HepG2 (cell line): ENCODE measurements at regions not wholly inside any gene's neighbourhood (a gene's known extent, or its start where the extent isn't known, plus 50 kb on each side); places are given as distances from the start of the nearest gene placed in this dataset.

Source experiments
- ATAC-seq: fragments of 200-7000 bp; cut with Tn5 transposase; 3 replicates; pipeline ENCODE4 v1.9.1; 2020; ENCODE audit warnings: mild to moderate bottlenecking, moderate library complexity
- BruUV-seq: library from RNA; stranded (reverse); fragments of 400-500 nt; replicated peaks from 2 replicates; lab custom pipeline; 2021; lab: Mats Ljungman, UMichigan
- CTCF ChIA-PET: fragments of 300-600 bp; formaldehyde crosslinking; extraction: SDS; loops from one replicate; lab custom pipeline; 2021; ENCODE audit warnings: low total read pairs, inconsistent platforms, low intra/inter-chr PET ratio; lab: Yijun Ruan, JAX
- POLR2A ChIA-PET: fragments of 350-600 bp; sonication (Branson Sonifier 250); formaldehyde crosslinking; loops from one replicate; lab custom pipeline; 2020; ENCODE audit warnings: antibody characterized with exemption, inconsistent platforms; lab: Yijun Ruan, JAX
- DNase-seq: peaks from one replicate; pipeline ENCODE4 v3.0.0-alpha.2; 2015; ENCODE audit warnings: low spot score
- FAIRE-seq: peaks from 3 replicates; lab custom pipeline; 2011; peaks lifted over from hg19 to GRCh38; lab: Jason Lieb, UNC
- H2AFZ ChIP-seq: one replicate; pipeline ENCODE4 v1.6.1; 2011; ENCODE audit warnings: low read length, inconsistent platforms
- H3K27ac ChIP-seq: fragments of 300-600 bp; 3 replicates; pipeline ENCODE4 v1.8.0; 2011; ENCODE audit warnings: mixed run types, mild to moderate bottlenecking, mixed read lengths, low read length, inconsistent platforms; ENCODE audit not compliant: insufficient read depth; ENCODE audit errors: extremely low read length
- H3K27me3 ChIP-seq, 2 experiments: fragments of 200-600 bp in 1 of 2; 2 replicates in 1 of 2; 3 replicates in 1 of 2; pipeline versions ENCODE4 v1.6.0 to v1.8.0; 2011; ENCODE audit warnings: low read length in 2 of 2, mild to moderate bottlenecking in 2 of 2, moderate library complexity in 2 of 2, inconsistent platforms in 1 of 2; ENCODE audit not compliant: insufficient read depth in 2 of 2, control insufficient read depth in 1 of 2
- H3K36me3 ChIP-seq, 2 experiments: fragments of 200-600 bp in 1 of 2; replicated peaks in 1 of 2; 2 replicates in 1 of 2; 3 replicates in 1 of 2; pipeline versions ENCODE4 v1.5.1 to v1.8.0; 2011; ENCODE audit warnings: low read length in 2 of 2, inconsistent platforms in 1 of 2; ENCODE audit not compliant: insufficient read depth in 2 of 2, control insufficient read depth in 1 of 2
- H3K4me1 ChIP-seq: 2 replicates; pipeline ENCODE4 v1.5.1; 2012; ENCODE audit warnings: low read length, inconsistent platforms; ENCODE audit not compliant: insufficient read depth
- H3K4me2 ChIP-seq: 2 replicates; pipeline ENCODE4 v1.6.0; 2011; ENCODE audit warnings: low read depth, low read length, inconsistent platforms
- H3K4me3 ChIP-seq, 3 experiments: fragments of 200-600 bp in 1 of 3; sonication (generic), shearing (Covaris generic) in 1 of 3; replicated peaks in 1 of 3; 2 replicates each; pipeline ENCODE4 v1.5.1; 2011 to 2016; ENCODE audit warnings: low read length in 3 of 3, inconsistent platforms in 2 of 3, low read depth in 2 of 3, mild to moderate bottlenecking in 2 of 3, control low read depth in 1 of 3, mixed read lengths in 1 of 3; ENCODE audit not compliant: insufficient read depth in 1 of 3
- H3K79me2 ChIP-seq: one replicate; pipeline ENCODE4 v1.6.1; 2011; ENCODE audit warnings: low read length, inconsistent platforms; ENCODE audit not compliant: insufficient read depth
- H3K9ac ChIP-seq: 2 replicates; pipeline ENCODE4 v1.6.0; 2011; ENCODE audit warnings: mild to moderate bottlenecking, low read depth, low read length, inconsistent platforms; ENCODE audit not compliant: insufficient read depth
- H3K9me3 ChIP-seq: 2 replicates; pipeline ENCODE4 v1.5.1; 2012; ENCODE audit warnings: mild to moderate bottlenecking, low read length
- H4K20me1 ChIP-seq: 2 replicates; pipeline ENCODE4 v1.6.0; 2011; ENCODE audit warnings: inconsistent platforms, mild to moderate bottlenecking, low read length, moderate library complexity; ENCODE audit not compliant: insufficient read depth
- BRCA1 ChIP-seq: sonication (generic); formaldehyde crosslinking; IDR thresholded peaks from 2 replicates; pipeline ENCODE4 v1.4.0; 2020; ENCODE audit warnings: missing genetic modification reagents
- FOXP4 ChIP-seq: sonication (generic); formaldehyde crosslinking; IDR thresholded peaks from 2 replicates; pipeline ENCODE4 v1.4.0; 2020; ENCODE audit warnings: missing genetic modification reagents
- GLI4 ChIP-seq: sonication (generic); formaldehyde crosslinking; IDR thresholded peaks from 2 replicates; pipeline ENCODE4 v1.5.1; 2020; ENCODE audit warnings: missing genetic modification reagents, mild to moderate bottlenecking, moderate library complexity, borderline replicate concordance
- HIVEP1 ChIP-seq: sonication (generic); formaldehyde crosslinking; IDR thresholded peaks from 2 replicates; pipeline ENCODE4 v1.4.0; 2020; ENCODE audit warnings: mild to moderate bottlenecking, missing genetic modification reagents
- HMGXB4 ChIP-seq, 2 experiments: sonication (generic) in 1 of 2; formaldehyde crosslinking in 1 of 2; IDR thresholded peaks; 2 replicates each; pipeline versions ENCODE4 v1.4.0 to v1.6.1; 2018 to 2020; ENCODE audit warnings: missing genetic modification reagents in 2 of 2, borderline replicate concordance in 1 of 2, low read depth in 1 of 2, mild to moderate bottlenecking in 1 of 2, missing biosample characterization in 1 of 2
- KDM2A ChIP-seq: sonication (generic); formaldehyde crosslinking; IDR thresholded peaks from 2 replicates; pipeline ENCODE4 v1.4.0; 2020; ENCODE audit warnings: low read depth, missing genetic modification reagents, borderline replicate concordance
- NR2F1 ChIP-seq, 2 experiments: fragments of 450-650 bp in 1 of 2; formaldehyde crosslinking in 1 of 2; IDR thresholded peaks; 2 replicates each; pipeline versions ENCODE4 v1.5.0 to v1.6.1; 2016 to 2020; ENCODE audit warnings: mild to moderate bottlenecking in 1 of 2, missing compliant biosample characterization in 1 of 2, missing genetic modification reagents in 1 of 2, moderate library complexity in 1 of 2
- RBFOX2 ChIP-seq: fragments of 200-400 bp; formaldehyde crosslinking; IDR thresholded peaks from 2 replicates; pipeline ENCODE4 v1.6.1; 2017; ENCODE audit warnings: low read depth, mild to moderate bottlenecking, low read length
- RFXAP ChIP-seq: sonication (generic); formaldehyde crosslinking; IDR thresholded peaks from 2 replicates; pipeline ENCODE4 v1.4.0; 2020; ENCODE audit warnings: missing genetic modification reagents, borderline replicate concordance
- ZNF382 ChIP-seq: sonication (generic); formaldehyde crosslinking; IDR thresholded peaks from 2 replicates; pipeline ENCODE4 v1.5.0; 2020; ENCODE audit warnings: missing genetic modification reagents, mild to moderate bottlenecking, borderline replicate concordance
- ZNF513 ChIP-seq: sonication (generic); formaldehyde crosslinking; conservative IDR thresholded peaks from 2 replicates; pipeline ENCODE4 v1.5.0; 2020; ENCODE audit warnings: missing genetic modification reagents
- ZNF556 ChIP-seq: sonication (generic); formaldehyde crosslinking; IDR thresholded peaks from 2 replicates; pipeline ENCODE4 v1.4.0; 2020; ENCODE audit warnings: mild to moderate bottlenecking, missing genetic modification reagents, borderline replicate concordance
- WGBS: methylation state at CpG from one replicate; pipeline ENCODE4 v1.1.6; 2017; ENCODE audit warnings: low lambda C conversion rate; 5-methylcytosine and 5-hydroxymethylcytosine counted together
- in situ Hi-C: cut with HindIII; loops from 2 replicates; pipeline ENCODE4 v1.10.0; 2017; ENCODE audit warnings: low pct_unique_long_range_greater_than_20kb; ENCODE audit not compliant: extremely low pct_ligation_motif_present
- intact Hi-C: fragments of 100-400 bp; cut with micrococcal nuclease; formaldehyde crosslinking; loops from one replicate; pipeline ENCODE4 v1.10.0; 2022; ENCODE audit not compliant: unreplicated experiment
- TF ChIP-seq, protein P1 (sequence below): sonication (generic); formaldehyde crosslinking; IDR thresholded peaks from 2 replicates; pipeline ENCODE4 v1.9.0; 2021; ENCODE audit warnings: missing genetic modification reagents, borderline replicate concordance
- TF ChIP-seq, protein P2 (sequence below): sonication (generic); formaldehyde crosslinking; IDR thresholded peaks from 2 replicates; pipeline ENCODE4 v1.8.0; 2022; ENCODE audit warnings: mild to moderate bottlenecking, missing genetic modification reagents

GRCh38 chr2:7880126-7880525 lies 801.7 kb upstream of the ID2 start (continued):
- no peak for TF ChIP-seq FOXP4 (CRISPR knock-in tag)
- no peak for TF ChIP-seq NR2F1 (CRISPR knock-in tag; IDR thresholded peaks at IDR 0.05)
- TF ChIP-seq KDM2A (CRISPR knock-in tag) = no peak
- TF ChIP-seq BRCA1 (CRISPR knock-in tag) = no peak
- TF ChIP-seq HMGXB4 (CRISPR knock-in tag; IDR thresholded peaks at IDR 0.05; ENCODE audit: borderline replicate concordance in 1 of 2, low read depth in 1 of 2) = no peak
- no peak for TF ChIP-seq HIVEP1 (CRISPR knock-in tag)

DNA sequence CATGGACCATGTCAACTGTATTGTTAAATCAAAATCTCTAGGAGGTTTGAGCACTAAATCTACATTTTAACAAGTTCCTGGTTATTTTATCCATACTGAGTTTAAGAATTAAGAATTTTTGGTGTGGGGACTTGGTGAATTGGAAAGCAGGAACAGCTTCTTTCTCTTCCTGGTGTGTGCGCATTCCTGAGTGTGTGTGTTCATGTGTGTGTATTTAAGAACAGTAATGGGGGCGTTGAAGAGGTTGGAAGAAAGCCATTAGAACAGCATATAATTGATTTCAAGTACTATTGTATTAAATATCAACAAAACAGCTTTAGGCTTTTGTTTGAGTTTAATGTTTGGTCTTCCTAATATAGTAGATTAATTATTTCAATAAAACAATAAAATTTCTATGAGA lies 801.3 kb upstream of the ID2 start:
- no peak overlapping the region for H2AFZ ChIP-seq
- in situ Hi-C loops (no loop called here), intact Hi-C loops (no loop called here)
- ATAC-seq (no peak), FAIRE-seq (no peak), DNase-seq (no peak)
- no TSS peak for BruUV-seq
- no peak overlapping the region for H3K9ac ChIP-seq
- no peaks in the 10 kb centered on the region for H3K9me3 ChIP-seq
- no peak overlapping the region for H3K4me3 ChIP-seq
- H3K4me1 ChIP-seq = no peaks in the 10 kb centered on the region
- H4K20me1 ChIP-seq = no peaks in the 10 kb centered on the region
- H3K27ac ChIP-seq = no peak overlapping the region
- no peaks in the 10 kb centered on the region for H3K79me2 ChIP-seq
- no peaks in the 10 kb centered on the region for H3K27me3 ChIP-seq
- H3K36me3 ChIP-seq = no peaks in the 10 kb centered on the region
- ChIA-PET CTCF (no interaction called here), POLR2A (no interaction called here)
- H3K4me2 ChIP-seq = no peak overlapping the region
- WGBS = 51% methylated on average over 2 of the region's 2 CpGs
- TF ChIP-seq ZNF513 = no peak
- no peak for TF ChIP-seq RFXAP (CRISPR knock-in tag)
- TF ChIP-seq, protein P1, sequence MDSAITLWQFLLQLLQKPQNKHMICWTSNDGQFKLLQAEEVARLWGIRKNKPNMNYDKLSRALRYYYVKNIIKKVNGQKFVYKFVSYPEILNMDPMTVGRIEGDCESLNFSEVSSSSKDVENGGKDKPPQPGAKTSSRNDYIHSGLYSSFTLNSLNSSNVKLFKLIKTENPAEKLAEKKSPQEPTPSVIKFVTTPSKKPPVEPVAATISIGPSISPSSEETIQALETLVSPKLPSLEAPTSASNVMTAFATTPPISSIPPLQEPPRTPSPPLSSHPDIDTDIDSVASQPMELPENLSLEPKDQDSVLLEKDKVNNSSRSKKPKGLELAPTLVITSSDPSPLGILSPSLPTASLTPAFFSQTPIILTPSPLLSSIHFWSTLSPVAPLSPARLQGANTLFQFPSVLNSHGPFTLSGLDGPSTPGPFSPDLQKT (CRISPR knock-in tag) = no peak
- TF ChIP-seq RBFOX2 = no peak
- no peak for TF ChIP-seq ZNF556 (CRISPR knock-in tag)
- no peak for TF ChIP-seq GLI4 (CRISPR knock-in tag)
- TF ChIP-seq, protein P2, sequence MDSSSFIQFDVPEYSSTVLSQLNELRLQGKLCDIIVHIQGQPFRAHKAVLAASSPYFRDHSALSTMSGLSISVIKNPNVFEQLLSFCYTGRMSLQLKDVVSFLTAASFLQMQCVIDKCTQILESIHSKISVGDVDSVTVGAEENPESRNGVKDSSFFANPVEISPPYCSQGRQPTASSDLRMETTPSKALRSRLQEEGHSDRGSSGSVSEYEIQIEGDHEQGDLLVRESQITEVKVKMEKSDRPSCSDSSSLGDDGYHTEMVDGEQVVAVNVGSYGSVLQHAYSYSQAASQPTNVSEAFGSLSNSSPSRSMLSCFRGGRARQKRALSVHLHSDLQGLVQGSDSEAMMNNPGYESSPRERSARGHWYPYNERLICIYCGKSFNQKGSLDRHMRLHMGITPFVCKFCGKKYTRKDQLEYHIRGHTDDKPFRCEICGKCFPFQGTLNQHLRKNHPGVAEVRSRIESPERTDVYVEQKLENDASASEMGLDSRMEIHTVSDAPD (CRISPR knock-in tag) = no peak
- no peak for TF ChIP-seq ZNF382 (CRISPR knock-in tag)
